LNCAP (cell line): ENCODE measurements at regions not wholly inside any gene's neighbourhood (a gene's known extent, or its start where the extent isn't known, plus 50 kb on each side); places are given as distances from the start of the nearest gene placed in this dataset.

Source experiments
- CTCF ChIP-seq: fragments of 450-650 bp; IDR thresholded peaks from 2 replicates; pipeline ENCODE4 v1.5.1; 2017; ENCODE audit warnings: mild to moderate bottlenecking

- no peak for TF ChIP-seq CTCF
Measured at GRCh38 chr20:60467771-60468170, 509.5 kb downstream of the CDH26 start.

- no peak for TF ChIP-seq CTCF
Measured at GRCh38 chr20:60469829-60470228, 511.6 kb downstream of the CDH26 start.

- TF ChIP-seq CTCF: no peak
Measured at GRCh38 chr20:60470366-60470765, 512.1 kb downstream of the CDH26 start.

- TF ChIP-seq CTCF: no peak
Measured at GRCh38 chr20:60473211-60473610, 515.0 kb downstream of the CDH26 start.

GRCh38 chr20:60474385-60474910 lies 516.2 kb downstream of the CDH26 start:
- TF ChIP-seq CTCF: no peak

GRCh38 chr20:60476045-60476444 lies 517.8 kb downstream of the CDH26 start:
- TF ChIP-seq CTCF: no peak

GRCh38 chr20:60477958-60478357 lies 519.7 kb downstream of the CDH26 start:
- TF ChIP-seq CTCF: no peak

- no peak for TF ChIP-seq CTCF
Measured at GRCh38 chr20:60478533-60478932, 520.3 kb downstream of the CDH26 start.
